LNCaP clone FGC (cell line): ENCODE measurements at regions not wholly inside any gene's neighbourhood (a gene's known extent, or its start where the extent isn't known, plus 50 kb on each side); places are given as distances from the start of the nearest gene placed in this dataset.

Experiments used
- DNase-seq: peaks from one replicate; pipeline ENCODE4 v3.0.0-alpha.2; 2011; ENCODE audit warnings: low read depth
- H3K4me3 ChIP-seq: 2 replicates; pipeline ENCODE4 v1.5.1; 2011; ENCODE audit warnings: mild to moderate bottlenecking, low read depth, low read length, control low read depth
- TF ChIP-seq, protein P1 (sequence below): IDR thresholded peaks from 2 replicates; pipeline ENCODE4 v1.5.1; 2012; ENCODE audit warnings: mild to moderate bottlenecking; ENCODE audit not compliant: control insufficient read depth, insufficient read depth; ENCODE audit errors: extremely low read depth

DNA sequence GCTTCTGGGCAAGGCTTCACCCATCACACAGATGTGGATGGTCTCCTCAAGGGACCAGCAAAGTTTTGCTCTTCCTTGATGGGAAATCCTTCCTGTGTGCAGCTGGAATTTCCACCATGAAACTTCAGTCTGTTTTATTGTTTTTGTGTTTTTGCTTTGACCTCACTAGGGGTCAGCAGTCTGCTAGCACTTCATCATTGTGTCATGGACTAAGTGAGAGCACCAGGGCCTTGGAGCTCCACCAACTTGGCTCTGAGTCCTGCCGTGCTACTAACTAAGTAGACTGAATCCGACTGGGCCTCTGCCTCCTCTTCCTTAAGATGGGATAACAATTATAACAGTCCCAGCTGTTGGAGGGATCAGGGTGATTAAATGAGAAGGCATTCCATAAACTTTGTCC is 305.8 kb upstream of the NCAM1 start:
- H3K4me3 ChIP-seq = no peak overlapping the region
- DNase-seq = peak; percentile 7
- TF ChIP-seq, protein P1, sequence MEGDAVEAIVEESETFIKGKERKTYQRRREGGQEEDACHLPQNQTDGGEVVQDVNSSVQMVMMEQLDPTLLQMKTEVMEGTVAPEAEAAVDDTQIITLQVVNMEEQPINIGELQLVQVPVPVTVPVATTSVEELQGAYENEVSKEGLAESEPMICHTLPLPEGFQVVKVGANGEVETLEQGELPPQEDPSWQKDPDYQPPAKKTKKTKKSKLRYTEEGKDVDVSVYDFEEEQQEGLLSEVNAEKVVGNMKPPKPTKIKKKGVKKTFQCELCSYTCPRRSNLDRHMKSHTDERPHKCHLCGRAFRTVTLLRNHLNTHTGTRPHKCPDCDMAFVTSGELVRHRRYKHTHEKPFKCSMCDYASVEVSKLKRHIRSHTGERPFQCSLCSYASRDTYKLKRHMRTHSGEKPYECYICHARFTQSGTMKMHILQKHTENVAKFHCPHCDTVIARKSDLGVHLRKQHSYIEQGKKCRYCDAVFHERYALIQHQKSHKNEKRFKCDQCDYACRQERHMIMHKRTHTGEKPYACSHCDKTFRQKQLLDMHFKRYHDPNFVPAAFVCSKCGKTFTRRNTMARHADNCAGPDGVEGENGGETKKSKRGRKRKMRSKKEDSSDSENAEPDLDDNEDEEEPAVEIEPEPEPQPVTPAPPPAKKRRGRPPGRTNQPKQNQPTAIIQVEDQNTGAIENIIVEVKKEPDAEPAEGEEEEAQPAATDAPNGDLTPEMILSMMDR = 0 out of 2 replicates have a peak, but pooled peaks have one; percentile 1

DNA sequence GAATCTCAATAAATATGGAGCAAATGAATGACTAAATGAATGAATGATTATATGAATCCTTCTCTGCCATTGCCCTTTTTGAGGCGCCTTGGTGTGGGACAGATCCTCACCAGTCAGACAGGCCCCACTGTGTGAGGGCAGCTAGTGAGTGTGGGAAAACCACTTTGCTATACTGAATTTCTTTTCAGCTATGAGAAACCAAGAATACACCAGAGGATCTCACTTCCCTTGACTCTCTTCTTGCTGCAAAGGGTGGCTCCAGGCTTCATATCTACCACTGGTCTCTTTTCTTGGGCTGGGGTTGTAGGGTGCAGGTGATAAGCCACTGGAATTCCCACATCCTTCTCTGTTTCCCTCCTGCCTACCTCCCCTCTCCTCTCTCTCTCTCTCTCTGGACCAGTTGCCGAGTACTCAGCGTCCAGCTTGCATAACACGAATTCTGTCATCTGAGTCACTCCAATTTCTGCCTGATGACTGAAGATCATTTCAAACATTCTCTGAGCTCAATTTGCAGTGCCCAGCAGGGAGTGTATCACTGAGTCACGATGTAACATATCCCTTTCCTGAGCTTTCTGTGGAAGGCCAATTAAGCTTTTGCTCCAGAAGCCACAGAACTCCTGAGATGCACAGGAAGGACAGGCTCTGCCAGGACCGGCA is 304.3 kb upstream of the NCAM1 start:
- no peak overlapping the region for H3K4me3 ChIP-seq
- TF ChIP-seq, protein P1 = no peak
- no peak for DNase-seq

DNA sequence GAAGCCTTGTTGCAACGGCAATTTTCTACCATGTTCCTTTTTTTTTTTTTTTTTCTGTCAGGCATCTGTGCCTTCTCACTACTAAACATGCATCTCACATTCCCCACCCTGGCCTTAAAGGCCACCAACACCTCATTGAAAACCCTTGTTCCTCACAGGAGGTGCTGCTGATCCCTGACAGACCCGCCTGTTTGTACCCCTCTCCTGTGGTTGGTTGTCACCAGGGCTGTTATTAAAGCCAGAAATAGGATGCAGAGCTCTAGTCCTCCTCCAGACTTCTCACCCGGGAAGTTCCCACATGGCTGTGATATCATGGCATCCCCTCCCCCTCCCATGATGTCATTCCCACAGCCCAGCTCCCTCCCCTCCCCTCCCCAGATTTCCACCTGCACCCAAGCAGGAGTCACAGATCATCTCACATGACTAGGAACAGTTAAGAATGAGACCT is 302.8 kb upstream of the NCAM1 start:
- DNase-seq = no peak
- H3K4me3 ChIP-seq = no peak overlapping the region
- TF ChIP-seq, protein P1 = no peak

DNA sequence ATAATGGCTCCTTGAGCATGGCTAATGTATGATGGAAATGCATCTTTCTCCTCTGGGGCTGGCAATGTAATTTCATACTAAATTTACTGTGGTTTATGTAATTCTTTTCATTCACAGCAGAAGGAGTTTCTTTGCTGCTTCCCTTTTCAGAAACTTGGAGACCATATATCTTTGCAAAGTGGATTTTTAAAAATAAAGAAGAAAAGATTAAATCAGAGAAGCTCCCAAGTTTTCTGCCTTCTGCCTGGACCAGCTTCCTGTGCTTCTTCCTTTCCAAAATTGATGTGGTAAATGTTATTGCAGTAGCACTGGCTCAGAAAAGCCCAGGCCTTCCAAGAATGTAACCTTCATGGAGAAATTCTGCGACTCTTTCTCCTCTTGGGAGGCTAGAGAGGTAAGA is 300.1 kb upstream of the NCAM1 start:
- DNase-seq = no peak
- TF ChIP-seq, protein P1 = no peak
- no peak overlapping the region for H3K4me3 ChIP-seq

DNA sequence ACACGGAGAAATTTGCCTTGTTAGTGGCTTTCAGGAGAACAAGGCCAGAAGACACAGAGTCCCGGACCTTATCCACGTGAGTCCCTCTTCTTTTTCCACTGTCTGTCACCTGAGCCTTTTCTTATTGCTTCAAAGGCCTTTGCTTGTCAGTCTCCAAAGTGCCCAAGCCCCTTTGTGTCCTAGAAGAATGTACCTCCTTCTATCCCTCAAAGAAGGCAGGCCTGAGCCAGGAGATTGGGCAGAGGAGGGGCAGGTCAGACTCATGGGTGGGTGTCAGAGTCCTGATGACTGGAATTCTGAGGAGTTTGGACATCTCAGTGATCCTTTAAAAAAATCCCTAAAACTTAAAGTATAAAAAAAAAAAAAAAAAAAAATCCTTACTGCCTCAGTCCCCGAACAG is 299.6 kb upstream of the NCAM1 start:
- no peak overlapping the region for H3K4me3 ChIP-seq
- no peak for DNase-seq
- TF ChIP-seq, protein P1 = no peak

DNA sequence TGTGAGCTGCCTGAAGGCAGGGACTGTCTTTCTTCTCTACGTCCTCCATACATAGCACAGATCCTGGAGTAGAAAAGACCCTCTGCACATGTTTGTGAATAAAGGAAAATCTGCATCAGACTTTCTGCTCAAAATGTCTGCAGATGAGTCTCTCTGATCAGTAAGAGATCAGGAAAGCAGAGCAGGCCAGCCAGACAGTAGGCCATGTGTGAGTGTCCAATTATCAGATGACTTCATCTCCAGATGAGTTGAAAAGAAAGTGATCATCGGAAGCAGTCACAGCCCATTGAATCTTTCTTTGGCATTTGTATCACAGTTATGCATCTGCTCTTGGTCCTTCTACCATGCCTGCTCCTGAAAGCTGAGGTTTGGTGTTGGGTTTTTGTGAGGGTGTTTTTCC is 298.7 kb upstream of the NCAM1 start:
- TF ChIP-seq, protein P1 = no peak
- no peak for DNase-seq
- H3K4me3 ChIP-seq = no peak overlapping the region
